ENCODE measurements at regions not wholly inside any gene's neighbourhood (a gene's known extent, or its start where the extent isn't known, plus 50 kb on each side); places are given as distances from the start of the nearest gene placed in this dataset.

DNA sequence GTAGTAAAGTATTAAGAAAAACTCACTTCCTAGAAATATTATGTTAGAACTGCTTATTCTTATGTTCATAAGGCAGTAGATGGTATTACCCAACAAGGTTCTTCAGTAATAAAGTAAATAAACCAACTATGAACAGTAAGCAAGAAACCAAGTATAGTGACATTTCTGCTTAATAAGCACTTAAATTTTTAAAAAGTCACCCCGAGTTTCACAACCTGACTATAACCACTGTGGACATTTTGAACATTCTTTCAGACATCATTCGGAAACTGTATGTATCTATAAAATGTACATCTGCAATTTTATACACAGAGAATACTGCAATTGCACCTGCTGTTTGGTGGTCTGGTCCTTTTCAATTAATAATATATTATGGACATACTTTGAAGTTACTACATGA lies 1073.6 kb downstream of the XPNPEP1 start:
- Mint-ChIP-seq H3K27me3 (ENCODE audit: insufficient read depth, low read depth, poor library complexity) (no peaks in the 10 kb centered on the region), H3K4me1 (peaks cover 3% of the 10 kb centered on the region; the same call in 1 of the 3 replicates), H3K36me3 (ENCODE audit: low read depth) (no peaks in the 10 kb centered on the region), H3K9me3 (no peaks in the 10 kb centered on the region), H3K4me3 (no peak overlapping the region), H3K27ac (no peak overlapping the region)
- no peak overlapping the region for H2AFZ ChIP-seq
- H3K9me2 ChIP-seq (ENCODE audit: insufficient read depth): 0 out of 2 replicates have a peak, but pooled peaks cover 6% of the 10 kb centered on the region
- no peaks in the 10 kb centered on the region for H3K36me3 ChIP-seq (ENCODE audit: insufficient read depth)
- no peak for TF ChIP-seq ZNF114 (CRISPR knock-in tag; IDR thresholded peaks at IDR 0.05)
- no peak for TF ChIP-seq STAT1 (IDR thresholded peaks at IDR 0.05; ENCODE audit: unreplicated experiment)
- no peak for TF ChIP-seq POLR2AphosphoS5 (IDR thresholded peaks at IDR 0.05; ENCODE audit: low read depth)
- TF ChIP-seq ZNF331 (CRISPR knock-in tag; IDR thresholded peaks at IDR 0.05; ENCODE audit: low read depth): no peak
- TF ChIP-seq EZH2phosphoT487 (IDR thresholded peaks at IDR 0.05; ENCODE audit: unreplicated experiment): no peak
- TF ChIP-seq, protein P1, sequence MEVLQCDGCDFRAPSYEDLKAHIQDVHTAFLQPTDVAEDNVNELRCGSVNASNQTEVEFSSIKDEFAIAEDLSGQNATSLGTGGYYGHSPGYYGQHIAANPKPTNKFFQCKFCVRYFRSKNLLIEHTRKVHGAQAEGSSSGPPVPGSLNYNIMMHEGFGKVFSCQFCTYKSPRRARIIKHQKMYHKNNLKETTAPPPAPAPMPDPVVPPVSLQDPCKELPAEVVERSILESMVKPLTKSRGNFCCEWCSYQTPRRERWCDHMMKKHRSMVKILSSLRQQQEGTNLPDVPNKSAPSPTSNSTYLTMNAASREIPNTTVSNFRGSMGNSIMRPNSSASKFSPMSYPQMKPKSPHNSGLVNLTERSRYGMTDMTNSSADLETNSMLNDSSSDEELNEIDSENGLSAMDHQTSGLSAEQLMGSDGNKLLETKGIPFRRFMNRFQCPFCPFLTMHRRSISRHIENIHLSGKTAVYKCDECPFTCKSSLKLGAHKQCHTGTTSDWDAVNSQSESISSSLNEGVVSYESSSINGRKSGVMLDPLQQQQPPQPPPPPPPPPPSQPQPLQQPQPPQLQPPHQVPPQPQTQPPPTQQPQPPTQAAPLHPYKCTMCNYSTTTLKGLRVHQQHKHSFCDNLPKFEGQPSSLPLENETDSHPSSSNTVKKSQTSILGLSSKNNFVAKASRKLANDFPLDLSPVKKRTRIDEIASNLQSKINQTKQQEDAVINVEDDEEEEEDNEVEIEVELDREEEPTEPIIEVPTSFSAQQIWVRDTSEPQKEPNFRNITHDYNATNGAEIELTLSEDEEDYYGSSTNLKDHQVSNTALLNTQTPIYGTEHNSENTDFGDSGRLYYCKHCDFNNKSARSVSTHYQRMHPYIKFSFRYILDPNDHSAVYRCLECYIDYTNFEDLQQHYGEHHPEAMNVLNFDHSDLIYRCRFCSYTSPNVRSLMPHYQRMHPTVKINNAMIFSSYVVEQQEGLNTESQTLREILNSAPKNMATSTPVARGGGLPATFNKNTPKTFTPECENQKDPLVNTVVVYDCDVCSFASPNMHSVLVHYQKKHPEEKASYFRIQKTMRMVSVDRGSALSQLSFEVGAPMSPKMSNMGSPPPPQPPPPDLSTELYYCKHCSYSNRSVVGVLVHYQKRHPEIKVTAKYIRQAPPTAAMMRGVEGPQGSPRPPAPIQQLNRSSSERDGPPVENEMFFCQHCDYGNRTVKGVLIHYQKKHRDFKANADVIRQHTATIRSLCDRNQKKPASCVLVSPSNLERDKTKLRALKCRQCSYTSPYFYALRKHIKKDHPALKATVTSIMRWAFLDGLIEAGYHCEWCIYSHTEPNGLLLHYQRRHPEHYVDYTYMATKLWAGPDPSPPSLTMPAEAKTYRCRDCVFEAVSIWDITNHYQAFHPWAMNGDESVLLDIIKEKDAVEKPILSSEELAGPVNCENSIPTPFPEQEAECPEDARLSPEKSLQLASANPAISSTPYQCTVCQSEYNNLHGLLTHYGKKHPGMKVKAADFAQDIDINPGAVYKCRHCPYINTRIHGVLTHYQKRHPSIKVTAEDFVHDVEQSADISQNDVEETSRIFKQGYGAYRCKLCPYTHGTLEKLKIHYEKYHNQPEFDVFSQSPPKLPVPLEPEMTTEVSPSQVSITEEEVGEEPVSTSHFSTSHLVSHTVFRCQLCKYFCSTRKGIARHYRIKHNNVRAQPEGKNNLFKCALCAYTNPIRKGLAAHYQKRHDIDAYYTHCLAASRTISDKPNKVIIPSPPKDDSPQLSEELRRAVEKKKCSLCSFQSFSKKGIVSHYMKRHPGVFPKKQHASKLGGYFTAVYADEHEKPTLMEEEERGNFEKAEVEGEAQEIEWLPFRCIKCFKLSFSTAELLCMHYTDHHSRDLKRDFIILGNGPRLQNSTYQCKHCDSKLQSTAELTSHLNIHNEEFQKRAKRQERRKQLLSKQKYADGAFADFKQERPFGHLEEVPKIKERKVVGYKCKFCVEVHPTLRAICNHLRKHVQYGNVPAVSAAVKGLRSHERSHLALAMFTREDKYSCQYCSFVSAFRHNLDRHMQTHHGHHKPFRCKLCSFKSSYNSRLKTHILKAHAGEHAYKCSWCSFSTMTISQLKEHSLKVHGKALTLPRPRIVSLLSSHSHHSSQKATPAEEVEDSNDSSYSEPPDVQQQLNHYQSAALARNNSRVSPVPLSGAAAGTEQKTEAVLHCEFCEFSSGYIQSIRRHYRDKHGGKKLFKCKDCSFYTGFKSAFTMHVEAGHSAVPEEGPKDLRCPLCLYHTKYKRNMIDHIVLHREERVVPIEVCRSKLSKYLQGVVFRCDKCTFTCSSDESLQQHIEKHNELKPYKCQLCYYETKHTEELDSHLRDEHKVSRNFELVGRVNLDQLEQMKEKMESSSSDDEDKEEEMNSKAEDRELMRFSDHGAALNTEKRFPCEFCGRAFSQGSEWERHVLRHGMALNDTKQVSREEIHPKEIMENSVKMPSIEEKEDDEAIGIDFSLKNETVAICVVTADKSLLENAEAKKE (CRISPR knock-in tag; IDR thresholded peaks at IDR 0.05): no peak
- TF ChIP-seq, protein P2, sequence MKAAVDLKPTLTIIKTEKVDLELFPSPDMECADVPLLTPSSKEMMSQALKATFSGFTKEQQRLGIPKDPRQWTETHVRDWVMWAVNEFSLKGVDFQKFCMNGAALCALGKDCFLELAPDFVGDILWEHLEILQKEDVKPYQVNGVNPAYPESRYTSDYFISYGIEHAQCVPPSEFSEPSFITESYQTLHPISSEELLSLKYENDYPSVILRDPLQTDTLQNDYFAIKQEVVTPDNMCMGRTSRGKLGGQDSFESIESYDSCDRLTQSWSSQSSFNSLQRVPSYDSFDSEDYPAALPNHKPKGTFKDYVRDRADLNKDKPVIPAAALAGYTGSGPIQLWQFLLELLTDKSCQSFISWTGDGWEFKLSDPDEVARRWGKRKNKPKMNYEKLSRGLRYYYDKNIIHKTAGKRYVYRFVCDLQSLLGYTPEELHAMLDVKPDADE (IDR thresholded peaks at IDR 0.05): no peak
- TF ChIP-seq EZH2 (IDR thresholded peaks at IDR 0.05; ENCODE audit: low read depth, unreplicated experiment): no peak
- no peak for TF ChIP-seq NANOG (IDR thresholded peaks at IDR 0.05; ENCODE audit: borderline replicate concordance)
- no peak overlapping the region for H3K4me3 ChIP-seq
- H3F3A ChIP-seq (replicated peaks; ENCODE audit: low read depth): no peaks in the 10 kb centered on the region
- H3K27ac ChIP-seq (ENCODE audit: low read depth): no peak overlapping the region
- H3K4me2 ChIP-seq: no peak overlapping the region
- no peaks in the 10 kb centered on the region for H3K79me2 ChIP-seq (replicated peaks; ENCODE audit: insufficient read depth)
- H4K20me1 ChIP-seq (replicated peaks; ENCODE audit: insufficient read depth): no peaks in the 10 kb centered on the region
- ATAC-seq: no peak
- no peak for DNase-seq (ENCODE audit: low spot score)
- H3K27me3 ChIP-seq (ENCODE audit: insufficient read depth): no peaks in the 10 kb centered on the region
- H3K4me1 ChIP-seq (ENCODE audit: insufficient read depth): 0 out of 2 replicates have a peak, but pooled peaks cover 4% of the 10 kb centered on the region

All from GM23338 (cell line).